Body of pancreas (tissue), 4 donors: ENCODE measurements at regions not wholly inside any gene's neighbourhood (a gene's known extent, or its start where the extent isn't known, plus 50 kb on each side); places are given as distances from the start of the nearest gene placed in this dataset.
A peak's percentile ranks its signal among the peaks of the same experiment; 100 is the strongest.

Experiments used
- ATAC-seq: fragments of 150-250 bp; one replicate; pipeline ENCODE4 v1.9.1; 2016
- DNase-seq, 4 donors: peaks; one replicate each; pipeline ENCODE4 v3.0.0-alpha.2; 2019
- H3K27ac ChIP-seq, 4 donors: fragments of 200-600 bp; sonication (generic); 1 replicate in 3 of 4; 2 replicates in 1 of 4; pipeline versions ENCODE4 v1.5.1 to v1.6.1; 2016 to 2019; ENCODE audit warnings: mild to moderate bottlenecking in 1 of 4, mixed read lengths in 1 of 4, moderate library complexity in 1 of 4
- H3K27me3 ChIP-seq, 2 donors: fragments of 200-600 bp; sonication (generic); one replicate each; pipeline ENCODE4 v1.6.0; 2016; ENCODE audit warnings: mild to moderate bottlenecking in 1 of 2
- H3K36me3 ChIP-seq, 2 donors: fragments of 200-600 bp; sonication (generic); replicated peaks in 1 of 2; 2 replicates each; pipeline ENCODE4 v1.5.1; 2016; ENCODE audit warnings: low read depth in 2 of 2; ENCODE audit not compliant: insufficient read depth in 1 of 2
- H3K4me1 ChIP-seq: fragments of 200-600 bp; sonication (generic); one replicate; pipeline ENCODE4 v1.6.0; 2016
- H3K4me3 ChIP-seq, 2 donors: fragments of 200-600 bp; sonication (generic); 1 replicate in 1 of 2; 2 replicates in 1 of 2; pipeline ENCODE4 v1.5.1; 2016 to 2019
- H3K9me3 ChIP-seq, 3 donors: fragments of 200-600 bp; sonication (generic); 1 replicate in 2 of 3; 2 replicates in 1 of 3; pipeline ENCODE4 v1.5.1; 2016
- CTCF ChIP-seq, 7 experiments: fragments of 450-650 bp in 4 of 7; fragments of 200-600 bp in 3 of 7; sonication (generic) in 3 of 7; IDR thresholded peaks; one replicate each; pipeline ENCODE4 v1.5.1; 2016 to 2019; ENCODE audit warnings: antibody characterized with exemption in 7 of 7
- POLR2A ChIP-seq, 3 donors: fragments of 450-650 bp; IDR thresholded peaks; one replicate each; pipeline ENCODE4 v1.6.1; 2016; ENCODE audit warnings: antibody characterized with exemption in 3 of 3, mild to moderate bottlenecking in 2 of 3
- WGBS, 2 donors: methylation state at CpG; one replicate each; pipeline ENCODE4 v1.1.5; 2017; 5-methylcytosine and 5-hydroxymethylcytosine counted together
- intact Hi-C: fragments of 100-400 bp; cut with DNase I; formaldehyde crosslinking; loops from one replicate; pipeline ENCODE4 v1.15.1; 2023

- H3K4me3 ChIP-seq: no peak overlapping the region
- no peaks in the 10 kb centered on the region for H3K4me1 ChIP-seq
- WGBS, 2 donors: 24 to 41% methylated on average over 13 of the region's 13 CpGs
- H3K27ac ChIP-seq: no peak overlapping the region
- no peaks in the 10 kb centered on the region for H3K9me3 ChIP-seq
- no peak for TF ChIP-seq POLR2A (IDR thresholded peaks at IDR 0.05)
- TF ChIP-seq CTCF (IDR thresholded peaks at IDR 0.05): no peak
- H3K27me3 ChIP-seq: no peaks in the 10 kb centered on the region
- no peaks in the 10 kb centered on the region for H3K36me3 ChIP-seq
- DNase-seq (peak in 1 of 4 donors; percentile 6), ATAC-seq (no peak)
- intact Hi-C loops: no loop called here
These were observed 55.7 kb upstream of the JCAD start for GRCh38 chr10:30114881-30115625.

GRCh38 chr10:30114401-30114800, 55.0 kb upstream of the JCAD start:
- TF ChIP-seq POLR2A (IDR thresholded peaks at IDR 0.05) (no peak), CTCF (IDR thresholded peaks at IDR 0.05) (no peak)
- Histone ChIP-seq H3K4me3 (no peak overlapping the region), H3K27me3 (no peaks in the 10 kb centered on the region), H3K4me1 (no peaks in the 10 kb centered on the region), H3K9me3 (no peaks in the 10 kb centered on the region), H3K36me3 (no peaks in the 10 kb centered on the region), H3K27ac (no peak overlapping the region)
- DNase-seq (no peak), ATAC-seq (no peak)
- WGBS, 2 donors: 92 to 94% methylated on average over 1 of the region's 1 CpG
- intact Hi-C loops: no loop called here

- intact Hi-C loops: no loop called here
These were observed 52.1 kb upstream of the JCAD start for GRCh38 chr10:30111340-30112022.

More at GRCh38 chr10:30111340-30112022, 52.1 kb upstream of the JCAD start:
- Histone ChIP-seq H3K4me3 (no peak overlapping the region), H3K27me3 (no peaks in the 10 kb centered on the region), H3K9me3 (no peaks in the 10 kb centered on the region), H3K27ac (no peak overlapping the region), H3K36me3 (no peaks in the 10 kb centered on the region), H3K4me1 (no peaks in the 10 kb centered on the region)
- TF ChIP-seq CTCF (IDR thresholded peaks at IDR 0.05): no peak
- no peak for TF ChIP-seq POLR2A (IDR thresholded peaks at IDR 0.05)
- WGBS, 2 donors: 41 to 58% methylated on average over 4 of the region's 4 CpGs
- DNase-seq (no peak), ATAC-seq (no peak)
